ENCODE measurements at regions not wholly inside any gene's neighbourhood (a gene's known extent, or its start where the extent isn't known, plus 50 kb on each side); places are given as distances from the start of the nearest gene placed in this dataset.

- H3K4me1 ChIP-seq (ENCODE audit: insufficient read depth, low read length, severe bottlenecking), result no peaks in the 10 kb centered on the region
- H3K27me3 ChIP-seq (ENCODE audit: insufficient read depth, low read length), result no peaks in the 10 kb centered on the region
- H3K4me3 ChIP-seq (ENCODE audit: low read depth, low read length, poor library complexity, severe bottlenecking), result no peak overlapping the region
- no peak overlapping the region for H3K9ac ChIP-seq (ENCODE audit: low read length)
- no peak overlapping the region for H2AFZ ChIP-seq (ENCODE audit: low read length)
- no peaks in the 10 kb centered on the region for H4K20me1 ChIP-seq (ENCODE audit: insufficient read depth, low read length)
- no peak overlapping the region for H3K27ac ChIP-seq (ENCODE audit: low read depth, low read length, poor library complexity, severe bottlenecking)
- TF ChIP-seq CTCF (IDR thresholded peaks at IDR 0.05; ENCODE audit: low read length) (no peak), EZH2 (IDR thresholded peaks at IDR 0.05; ENCODE audit: borderline replicate concordance, low read length) (no peak)
- no peaks in the 10 kb centered on the region for H3K9me2 ChIP-seq (ENCODE audit: low read depth, low read length)
- H3K36me3 ChIP-seq (ENCODE audit: insufficient read depth, low read length), result no peaks in the 10 kb centered on the region
- H3F3A ChIP-seq (ENCODE audit: insufficient read depth, low read length), result no peaks in the 10 kb centered on the region
- no peaks in the 10 kb centered on the region for H3K79me2 ChIP-seq (ENCODE audit: insufficient read depth, low read length)
- no peak overlapping the region for H3K4me2 ChIP-seq (ENCODE audit: low read length)
- H3K9me3 ChIP-seq (ENCODE audit: low read length), result no peaks in the 10 kb centered on the region
These were observed 201.4 kb upstream of the STT3B start for GRCh38 chr3:31331278-31331677.

- Histone ChIP-seq H3K27ac (ENCODE audit: low read depth, low read length, poor library complexity, severe bottlenecking) (no peak overlapping the region), H3K4me2 (ENCODE audit: low read length) (no peak overlapping the region), H3K4me3 (ENCODE audit: low read depth, low read length, poor library complexity, severe bottlenecking) (no peak overlapping the region), H4K20me1 (ENCODE audit: insufficient read depth, low read length) (no peaks in the 10 kb centered on the region), H3K36me3 (ENCODE audit: insufficient read depth, low read length) (no peaks in the 10 kb centered on the region), H3F3A (ENCODE audit: insufficient read depth, low read length) (no peaks in the 10 kb centered on the region), H2AFZ (ENCODE audit: low read length) (no peak overlapping the region), H3K4me1 (ENCODE audit: insufficient read depth, low read length, severe bottlenecking) (no peaks in the 10 kb centered on the region), H3K9ac (ENCODE audit: low read length) (no peak overlapping the region), H3K27me3 (ENCODE audit: insufficient read depth, low read length) (no peaks in the 10 kb centered on the region), H3K79me2 (ENCODE audit: insufficient read depth, low read length) (no peaks in the 10 kb centered on the region), H3K9me3 (ENCODE audit: low read length) (no peaks in the 10 kb centered on the region), H3K9me2 (ENCODE audit: low read depth, low read length) (no peaks in the 10 kb centered on the region)
- TF ChIP-seq CTCF (IDR thresholded peaks at IDR 0.05; ENCODE audit: low read length), result no peak
- no peak for TF ChIP-seq EZH2 (IDR thresholded peaks at IDR 0.05; ENCODE audit: borderline replicate concordance, low read length)
These were observed 191.6 kb upstream of the STT3B start for GRCh38 chr3:31341130-31341529.

GRCh38 chr3:31343075-31343474 lies 189.7 kb upstream of the STT3B start:
- Histone ChIP-seq H4K20me1 (ENCODE audit: insufficient read depth, low read length) (no peaks in the 10 kb centered on the region), H3K9ac (ENCODE audit: low read length) (no peak overlapping the region), H3K36me3 (ENCODE audit: insufficient read depth, low read length) (no peaks in the 10 kb centered on the region), H3K4me1 (ENCODE audit: insufficient read depth, low read length, severe bottlenecking) (no peaks in the 10 kb centered on the region), H2AFZ (ENCODE audit: low read length) (no peak overlapping the region), H3K27me3 (ENCODE audit: insufficient read depth, low read length) (no peaks in the 10 kb centered on the region), H3K4me3 (ENCODE audit: low read depth, low read length, poor library complexity, severe bottlenecking) (no peak overlapping the region), H3K9me3 (ENCODE audit: low read length) (no peaks in the 10 kb centered on the region), H3K79me2 (ENCODE audit: insufficient read depth, low read length) (no peaks in the 10 kb centered on the region), H3F3A (ENCODE audit: insufficient read depth, low read length) (no peaks in the 10 kb centered on the region), H3K27ac (ENCODE audit: low read depth, low read length, poor library complexity, severe bottlenecking) (no peak overlapping the region), H3K4me2 (ENCODE audit: low read length) (no peak overlapping the region), H3K9me2 (ENCODE audit: low read depth, low read length) (no peaks in the 10 kb centered on the region)
- TF ChIP-seq CTCF (IDR thresholded peaks at IDR 0.05; ENCODE audit: low read length) (no peak), EZH2 (IDR thresholded peaks at IDR 0.05; ENCODE audit: borderline replicate concordance, low read length) (no peak)
